Skeletal muscle tissue (tissue), 3 donors: ENCODE measurements at regions not wholly inside any gene's neighbourhood (a gene's known extent, or its start where the extent isn't known, plus 50 kb on each side); places are given as distances from the start of the nearest gene placed in this dataset.

ENCODE experiments used
- H3K27ac ChIP-seq: one replicate; pipeline ENCODE4 v1.7.0; 2013; ENCODE audit warnings: mild to moderate bottlenecking, low read depth, low read length, inconsistent platforms
- H3K27me3 ChIP-seq, 3 donors: one replicate each; pipeline ENCODE4 v1.7.0; 2013; ENCODE audit warnings: low read length in 3 of 3; ENCODE audit not compliant: control insufficient read depth in 3 of 3, insufficient read depth in 3 of 3
- H3K36me3 ChIP-seq, 3 donors: one replicate each; pipeline ENCODE4 v1.7.0; 2013; ENCODE audit warnings: low read length in 3 of 3; ENCODE audit not compliant: control insufficient read depth in 3 of 3, insufficient read depth in 3 of 3
- H3K4me1 ChIP-seq, 3 donors: one replicate each; pipeline ENCODE4 v1.7.0; 2013; ENCODE audit warnings: low read length in 3 of 3, mild to moderate bottlenecking in 3 of 3; ENCODE audit not compliant: control insufficient read depth in 3 of 3, insufficient read depth in 3 of 3
- H3K4me3 ChIP-seq, 3 donors: one replicate each; pipeline ENCODE4 v1.7.0; 2013; ENCODE audit warnings: low read length in 3 of 3
- H3K9ac ChIP-seq, 3 donors: one replicate each; pipeline ENCODE4 v1.7.0; 2013; ENCODE audit warnings: low read length in 3 of 3, mild to moderate bottlenecking in 3 of 3, moderate library complexity in 2 of 3, low read depth in 1 of 3
- H3K9me3 ChIP-seq, 3 donors: one replicate each; pipeline ENCODE4 v1.7.0; 2013; ENCODE audit warnings: low read length in 3 of 3; ENCODE audit not compliant: control insufficient read depth in 3 of 3
- donor health status: Osteomylitis.

- peaks cover 0 to 6% (median 4%) of the 10 kb centered on the region in 3 donors for H3K27me3 ChIP-seq
- H3K27ac ChIP-seq = no peak overlapping the region
- no peaks in the 10 kb centered on the region for H3K36me3 ChIP-seq
- no peak overlapping the region for H3K4me3 ChIP-seq
- H3K4me1 ChIP-seq = peaks cover 0 to 4% (median 0%) of the 10 kb centered on the region in 3 donors
- H3K9me3 ChIP-seq = peaks cover 0 to 2% (median 2%) of the 10 kb centered on the region in 3 donors
- no peak overlapping the region for H3K9ac ChIP-seq
Measured at GRCh38 chr6:169342710-169343109, 89.1 kb upstream of the THBS2 start.

DNA sequence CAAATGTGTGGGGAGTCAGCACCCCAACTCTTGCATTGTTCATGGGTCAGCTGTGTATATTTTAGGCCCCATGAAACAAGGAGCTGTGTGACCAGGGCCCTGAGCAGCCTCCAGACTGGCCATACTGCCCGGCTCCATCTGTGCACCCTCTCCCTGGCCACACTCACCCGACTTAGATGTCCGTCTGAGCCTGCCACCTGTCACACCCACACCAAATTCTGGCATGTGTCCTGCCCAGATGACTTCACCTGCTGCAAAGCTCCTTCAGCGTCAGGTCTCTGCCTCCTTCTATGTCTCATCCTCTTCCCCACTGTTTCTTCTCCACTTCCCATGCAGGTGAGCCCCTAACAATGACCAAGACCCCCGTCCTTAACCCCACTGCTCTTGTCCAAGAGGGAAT, 88.1 kb upstream of the THBS2 start:
- Histone ChIP-seq H3K9me3 (peaks cover 0 to 2% (median 2%) of the 10 kb centered on the region in 3 donors), H3K9ac (no peak overlapping the region), H3K27me3 (peaks cover 0 to 6% (median 4%) of the 10 kb centered on the region in 3 donors), H3K27ac (no peak overlapping the region), H3K4me1 (peaks cover 0 to 4% (median 0%) of the 10 kb centered on the region in 3 donors), H3K4me3 (no peak overlapping the region), H3K36me3 (no peaks in the 10 kb centered on the region)

DNA sequence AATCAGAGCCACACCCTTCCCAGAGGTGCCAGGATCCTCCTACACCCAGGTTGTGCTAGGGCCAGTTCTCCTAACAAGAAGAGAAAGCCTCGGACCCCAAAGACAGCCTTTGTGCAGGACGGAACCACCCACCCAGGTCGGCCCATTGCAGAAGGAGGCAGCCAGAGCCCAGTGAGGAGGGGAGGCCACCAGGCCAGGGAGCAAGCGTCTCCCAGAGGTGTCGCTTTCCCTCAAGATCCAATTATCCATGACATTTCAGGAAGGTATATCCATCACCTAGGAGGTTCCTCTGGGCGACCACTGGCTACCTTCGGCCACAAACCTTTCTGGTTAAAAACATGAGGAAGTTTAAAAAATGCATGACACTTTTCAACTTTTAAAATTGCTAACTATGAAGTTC, 87.4 kb upstream of the THBS2 start:
- Histone ChIP-seq H3K9ac (no peak overlapping the region), H3K9me3 (peaks cover 0 to 2% (median 2%) of the 10 kb centered on the region in 3 donors), H3K27ac (no peak overlapping the region), H3K27me3 (peaks cover 0 to 6% (median 4%) of the 10 kb centered on the region in 3 donors), H3K4me3 (no peak overlapping the region), H3K4me1 (peaks cover 0 to 4% (median 0%) of the 10 kb centered on the region in 3 donors), H3K36me3 (no peaks in the 10 kb centered on the region)

DNA sequence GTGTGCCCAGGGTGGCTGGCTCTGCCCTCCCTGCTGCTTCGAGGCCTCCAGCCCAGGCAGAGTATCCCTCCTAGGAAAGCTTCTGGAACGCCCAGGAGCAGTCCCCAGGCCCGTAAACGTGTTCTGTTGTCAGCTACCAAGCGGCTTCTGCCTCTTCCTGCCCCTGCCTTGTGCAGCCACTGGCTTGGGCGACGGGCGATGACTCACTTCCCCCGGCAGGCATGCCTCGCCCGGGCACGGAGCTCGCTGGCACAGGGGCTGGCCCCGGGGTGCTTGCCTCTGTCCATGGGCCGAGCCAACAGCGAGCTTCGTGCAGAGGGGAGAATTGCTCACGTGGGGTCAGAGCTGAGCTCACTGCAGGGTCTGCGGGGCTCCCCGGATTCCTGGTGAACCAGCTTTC, 86.7 kb upstream of the THBS2 start:
- no peaks in the 10 kb centered on the region for H3K36me3 ChIP-seq
- no peak overlapping the region for H3K9ac ChIP-seq
- peaks cover 0 to 6% (median 4%) of the 10 kb centered on the region in 3 donors for H3K27me3 ChIP-seq
- H3K4me1 ChIP-seq = peaks cover 0 to 2% (median 0%) of the 10 kb centered on the region in 3 donors
- H3K27ac ChIP-seq = no peak overlapping the region
- H3K4me3 ChIP-seq = no peak overlapping the region
- peaks cover 0 to 2% (median 0%) of the 10 kb centered on the region in 3 donors for H3K9me3 ChIP-seq

DNA sequence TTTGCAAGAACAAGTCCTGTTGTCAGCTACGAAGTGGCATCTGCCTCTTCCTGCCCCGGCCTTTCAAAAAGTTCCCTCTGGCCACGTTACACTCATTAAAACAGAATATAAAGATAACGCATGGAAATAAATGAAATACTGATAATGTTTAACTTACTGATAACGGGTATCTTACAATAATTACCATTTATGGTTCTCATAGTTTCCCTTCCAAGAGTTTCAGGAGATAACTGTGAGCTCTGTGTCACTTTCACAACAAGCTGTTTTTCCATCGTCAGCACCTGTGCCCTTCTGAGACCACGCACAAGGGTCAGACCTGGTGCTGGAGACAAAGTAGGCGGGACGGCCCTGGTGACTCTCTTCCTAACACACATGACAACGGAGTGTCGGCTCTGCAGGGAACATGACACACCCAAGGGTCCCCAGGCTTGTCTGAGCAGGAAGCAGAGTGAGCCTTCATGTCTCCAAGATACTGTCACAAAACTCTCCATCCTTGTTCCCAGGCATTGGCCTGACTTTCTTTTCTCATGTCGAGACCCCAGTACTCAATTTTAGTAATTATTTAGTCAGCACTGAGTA, 86.2 kb upstream of the THBS2 start:
- Histone ChIP-seq H3K27ac (no peak overlapping the region), H3K4me3 (no peak overlapping the region), H3K36me3 (no peaks in the 10 kb centered on the region), H3K27me3 (peaks cover 0 to 6% (median 4%) of the 10 kb centered on the region in 3 donors), H3K9ac (no peak overlapping the region), H3K9me3 (peaks cover 0 to 2% (median 0%) of the 10 kb centered on the region in 3 donors), H3K4me1 (no peaks in the 10 kb centered on the region)

DNA sequence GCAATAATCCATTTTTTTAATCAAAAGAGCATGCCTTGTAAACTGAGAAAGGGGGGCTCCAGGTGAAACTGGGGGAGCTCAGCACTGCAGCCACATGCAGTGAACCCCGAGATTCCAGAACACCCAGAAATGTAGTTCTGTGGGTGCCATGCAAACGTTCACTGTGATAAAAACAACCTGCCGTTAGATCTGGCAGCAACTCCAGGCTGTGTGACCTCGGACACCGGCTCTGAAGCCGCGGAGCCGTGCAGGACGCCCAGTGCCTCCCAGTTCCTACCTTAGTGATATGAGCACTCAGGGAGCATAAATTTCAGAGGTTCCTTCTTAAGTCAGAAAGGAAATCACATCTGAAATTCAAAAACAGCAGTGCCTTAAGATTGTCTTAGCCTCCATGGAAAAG, 85.4 kb upstream of the THBS2 start:
- Histone ChIP-seq H3K9me3 (peaks cover 0 to 2% (median 0%) of the 10 kb centered on the region in 3 donors), H3K36me3 (no peaks in the 10 kb centered on the region), H3K27ac (no peak overlapping the region), H3K4me3 (no peak overlapping the region), H3K9ac (no peak overlapping the region), H3K4me1 (no peaks in the 10 kb centered on the region), H3K27me3 (peaks cover 0 to 6% (median 4%) of the 10 kb centered on the region in 3 donors)

- Histone ChIP-seq H3K4me3 (no peak overlapping the region), H3K9me3 (peaks cover 0 to 2% (median 0%) of the 10 kb centered on the region in 3 donors), H3K9ac (no peak overlapping the region), H3K27ac (no peak overlapping the region), H3K27me3 (peaks cover 4 to 6% (median 4%) of the 10 kb centered on the region in 3 donors), H3K4me1 (no peaks in the 10 kb centered on the region), H3K36me3 (no peaks in the 10 kb centered on the region)
Measured at GRCh38 chr6:169337886-169338445, 84.3 kb upstream of the THBS2 start.

DNA sequence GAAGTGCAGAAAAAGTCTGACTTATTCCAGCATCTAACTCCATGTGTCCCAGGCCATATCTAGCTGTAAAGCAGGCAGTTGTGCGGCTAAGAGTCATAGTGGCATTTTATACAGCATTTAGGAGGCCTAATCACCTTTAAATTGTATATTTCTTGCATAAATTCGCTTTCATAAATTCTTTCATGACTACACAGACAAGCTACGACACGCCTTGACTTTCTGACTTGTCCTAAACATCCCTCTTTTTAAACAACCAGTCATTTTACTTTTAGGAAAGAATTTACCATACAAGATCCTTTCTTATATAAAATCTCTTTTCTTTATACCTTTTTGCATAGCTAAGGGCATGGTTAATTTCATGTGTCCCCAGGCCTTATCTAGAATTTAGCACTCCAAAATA, 81.7 kb upstream of the THBS2 start:
- H3K9ac ChIP-seq = no peak overlapping the region
- peaks cover 0 to 11% (median 4%) of the 10 kb centered on the region in 3 donors for H3K27me3 ChIP-seq
- no peak overlapping the region for H3K27ac ChIP-seq
- H3K4me1 ChIP-seq = no peaks in the 10 kb centered on the region
- H3K4me3 ChIP-seq = no peak overlapping the region
- no peaks in the 10 kb centered on the region for H3K36me3 ChIP-seq
- H3K9me3 ChIP-seq = no peaks in the 10 kb centered on the region

DNA sequence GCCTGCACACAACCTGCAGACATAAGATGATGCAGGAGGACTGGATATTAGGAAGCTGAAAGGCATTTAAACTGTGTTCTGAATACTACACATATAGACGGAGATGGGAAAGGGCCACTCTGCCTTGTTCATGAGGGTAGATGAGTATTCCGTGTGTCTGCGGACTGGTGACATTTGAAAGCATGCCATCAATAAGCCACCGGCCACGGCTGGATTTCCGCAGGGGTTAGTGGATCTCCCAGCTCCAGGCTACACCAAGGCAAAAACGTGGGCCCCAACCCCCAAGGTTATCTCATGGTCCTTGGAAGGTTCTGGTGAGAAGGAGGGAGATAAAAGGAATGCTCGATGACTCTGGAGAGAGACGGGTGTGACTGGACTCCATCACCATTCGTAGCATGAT, 78.6 kb upstream of the THBS2 start:
- Histone ChIP-seq H3K9ac (no peak overlapping the region), H3K27ac (no peak overlapping the region), H3K4me1 (no peaks in the 10 kb centered on the region), H3K36me3 (no peaks in the 10 kb centered on the region), H3K4me3 (no peak overlapping the region), H3K9me3 (no peaks in the 10 kb centered on the region), H3K27me3 (peaks cover 0 to 11% (median 4%) of the 10 kb centered on the region in 3 donors)

DNA sequence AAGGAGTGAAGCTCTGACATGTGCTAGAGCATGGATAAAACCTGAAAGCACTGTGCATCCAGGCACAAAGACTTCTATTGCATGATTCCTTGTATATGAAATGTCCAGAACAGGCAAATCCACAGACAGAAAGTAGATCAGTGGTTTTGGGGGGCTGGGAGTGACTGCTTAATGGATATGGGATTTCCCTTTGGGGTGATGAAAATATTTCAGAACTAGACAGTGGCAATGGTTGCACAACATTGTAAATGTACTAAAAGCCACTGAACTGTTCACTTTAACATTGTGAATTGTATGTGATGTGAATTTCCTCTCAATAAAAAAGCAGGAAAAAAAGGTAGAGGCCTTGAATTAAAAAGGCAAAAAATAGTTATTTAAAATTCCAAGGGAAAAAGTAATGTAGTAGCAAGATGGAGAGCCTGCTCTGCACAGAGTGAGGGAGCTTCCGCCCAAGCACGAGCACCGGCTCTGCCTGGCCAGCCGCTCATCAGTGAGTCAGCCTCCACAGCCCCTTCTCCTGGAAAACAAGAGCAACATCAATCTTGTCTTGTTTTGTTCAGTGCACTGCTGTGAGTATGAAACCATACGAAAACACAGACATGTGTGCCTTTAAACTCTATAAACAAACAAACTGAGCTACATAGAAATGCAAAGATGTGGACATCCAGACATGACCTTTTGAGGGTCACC, 74.6 kb upstream of the THBS2 start:
- Histone ChIP-seq H3K27me3 (peaks cover 0 to 11% (median 2%) of the 10 kb centered on the region in 3 donors), H3K4me3 (no peak overlapping the region), H3K36me3 (no peaks in the 10 kb centered on the region), H3K9ac (no peak overlapping the region), H3K27ac (no peak overlapping the region), H3K4me1 (peaks cover 0 to 4% (median 2%) of the 10 kb centered on the region in 3 donors), H3K9me3 (no peaks in the 10 kb centered on the region)
